HG02870 (cell line): ENCODE measurements at regions not wholly inside any gene's neighbourhood (a gene's known extent, or its start where the extent isn't known, plus 50 kb on each side); places are given as distances from the start of the nearest gene placed in this dataset.
"Not testable (repeated sequence)": the region's sequence is repeated elsewhere in the genome, so short reads cannot be mapped to it uniquely, and the experiment has no call there.

Source experiments
- ATAC-seq: cut with Tn5 transposase; IDR thresholded peaks from one replicate; pipeline ENCODE4 v1.9.1; 2021; ENCODE audit warnings: mild to moderate bottlenecking, moderate library complexity; ENCODE audit not compliant: unreplicated experiment

DNA sequence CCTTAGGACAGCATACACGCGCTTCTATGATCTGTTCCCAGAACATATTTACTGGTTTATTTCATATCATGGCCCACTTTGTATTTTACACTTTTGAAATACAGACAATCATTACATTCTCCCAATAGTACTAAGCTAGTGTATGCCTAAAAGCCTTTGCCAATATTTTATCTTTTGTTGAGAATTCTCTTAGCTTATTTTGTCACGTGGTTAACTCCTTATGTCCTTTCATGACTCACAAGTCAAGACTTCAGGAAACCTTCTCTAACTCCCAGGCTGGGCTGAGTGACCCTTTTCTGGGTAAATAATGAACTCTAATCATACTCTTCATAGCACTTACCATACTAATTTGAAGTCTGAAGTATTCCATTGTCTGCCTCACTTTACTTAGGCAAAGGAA is 444.8 kb downstream of the ZNF33B start:
- not testable (repeated sequence) for ATAC-seq

DNA sequence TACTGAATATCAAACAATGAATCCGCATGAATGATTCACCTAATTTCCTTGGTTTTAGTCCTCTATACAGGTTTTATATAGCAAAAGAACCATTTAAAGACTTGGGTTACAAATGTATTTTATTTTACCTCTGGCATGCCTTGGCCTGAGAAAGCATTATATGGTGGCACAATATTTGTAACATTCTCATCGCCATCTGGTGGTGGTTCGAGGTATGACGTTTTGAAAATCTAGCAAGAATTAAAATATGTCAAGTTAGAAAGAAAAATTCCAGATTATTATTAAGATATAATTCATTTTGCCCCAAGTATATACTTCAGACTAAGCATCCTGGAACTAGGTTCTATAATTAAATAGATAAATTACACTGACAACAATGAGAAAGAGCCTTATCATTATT is 445.9 kb downstream of the ZNF33B start:
- ATAC-seq, result not testable (repeated sequence)

DNA sequence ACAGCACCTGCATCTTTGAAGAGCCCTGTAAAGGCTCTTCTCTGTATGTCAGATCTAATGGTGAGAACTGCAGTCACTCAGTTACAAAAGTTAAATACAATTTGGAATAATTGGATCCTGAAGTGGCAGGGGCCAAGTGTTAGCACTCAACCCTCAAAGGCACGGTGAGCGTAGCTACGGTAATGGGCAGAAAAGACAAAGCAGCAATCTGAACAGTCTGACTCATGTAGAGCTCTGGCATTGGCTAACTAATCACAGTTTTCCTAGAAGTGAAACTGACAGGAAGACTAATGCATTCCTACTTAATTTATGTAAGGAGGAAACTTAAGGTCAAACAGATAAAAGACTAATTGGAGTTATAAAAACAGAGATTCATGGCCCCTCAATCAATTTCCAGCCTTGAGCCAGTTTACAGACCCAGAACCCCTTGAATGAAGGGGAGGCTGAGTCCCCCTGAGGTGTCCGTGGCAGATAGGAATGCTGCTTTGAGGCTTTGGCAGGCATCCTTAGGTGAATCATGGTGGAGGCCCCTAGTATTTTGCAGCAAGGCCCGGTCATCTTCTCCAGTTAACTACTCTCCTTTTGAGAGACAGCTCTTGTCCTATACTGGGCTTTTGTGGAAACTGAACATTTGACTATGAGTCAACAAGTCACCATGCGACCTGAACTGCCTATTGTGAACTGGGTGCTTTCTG is 450.7 kb downstream of the ZNF33B start:
- not testable (repeated sequence) for ATAC-seq

DNA sequence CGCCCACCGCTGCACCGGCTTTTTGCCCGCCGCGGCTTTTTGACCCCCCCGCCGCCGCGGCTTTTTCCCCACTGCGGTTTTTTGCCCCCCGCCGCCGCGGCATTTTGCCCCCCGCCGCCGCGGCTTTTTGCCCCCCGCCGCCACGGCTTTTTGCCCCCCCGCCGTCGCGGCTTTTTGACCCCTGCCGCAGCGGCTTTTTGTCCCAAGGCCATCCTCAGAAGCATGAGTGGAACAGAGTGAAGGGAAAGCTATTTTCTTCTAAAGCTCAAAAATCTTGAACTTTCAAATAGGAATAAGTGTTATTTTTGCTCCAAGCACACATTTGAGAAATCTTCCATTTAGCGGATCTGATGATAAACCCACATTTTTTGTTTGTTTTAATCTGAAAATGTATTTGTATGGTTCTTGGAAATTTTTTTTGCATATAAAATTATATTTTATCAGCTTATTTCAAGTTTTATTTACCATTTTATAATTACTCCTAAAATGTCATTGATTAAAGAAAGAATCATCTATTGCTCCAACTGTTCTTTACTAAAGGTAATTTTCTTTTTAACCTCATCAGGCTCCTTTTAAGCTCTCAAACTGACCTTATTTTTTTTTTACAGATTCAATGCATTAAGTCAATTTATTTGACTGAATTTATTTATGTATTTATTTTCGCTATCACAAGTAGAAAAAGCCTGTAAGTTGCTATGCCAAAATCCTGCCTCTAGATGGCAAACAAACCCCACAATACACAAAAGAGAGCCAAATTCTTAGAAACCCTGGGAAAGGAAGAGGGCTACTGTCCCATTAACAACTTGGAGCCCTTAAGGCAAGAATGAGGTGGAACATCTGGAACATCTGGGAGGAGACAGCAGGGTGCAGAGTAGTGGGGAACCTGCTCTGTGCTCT is 460.3 kb downstream of the ZNF33B start:
- not testable (repeated sequence) for ATAC-seq

DNA sequence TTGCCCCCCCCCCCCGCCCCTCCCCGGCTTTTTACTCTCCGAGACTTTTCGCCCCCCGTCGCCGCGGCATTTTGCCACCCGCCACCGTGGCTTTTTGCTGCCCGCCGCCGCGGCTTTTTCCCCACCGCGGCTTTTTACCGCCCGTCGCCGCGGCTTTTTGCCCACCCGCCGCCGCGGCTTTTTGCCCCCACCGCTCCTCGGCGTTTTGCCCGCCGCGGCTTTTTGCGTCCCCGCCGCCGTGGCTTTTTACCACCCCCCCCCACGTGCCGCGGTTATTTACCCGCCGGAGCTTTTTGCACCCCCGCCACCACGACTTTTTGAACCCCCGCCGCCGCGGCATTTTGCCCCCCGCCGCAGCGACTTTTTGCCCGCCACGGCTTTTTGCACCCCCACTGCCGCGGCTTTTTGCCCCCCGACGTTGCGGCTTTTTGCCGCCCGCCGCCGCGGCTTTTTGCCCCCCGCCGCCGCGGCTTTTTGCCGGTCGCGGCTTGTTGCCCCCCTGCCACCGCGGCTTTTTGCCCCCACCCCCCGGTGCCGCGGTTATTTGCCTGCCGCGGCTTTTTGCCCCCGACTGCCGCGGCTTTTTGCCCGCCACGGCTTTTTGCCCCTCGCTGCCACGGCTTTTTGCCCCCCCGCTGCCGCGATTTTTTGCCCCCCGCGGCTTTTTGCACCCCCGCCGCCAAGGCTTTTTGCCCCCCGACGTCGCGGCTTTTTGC is 461.1 kb downstream of the ZNF33B start:
- ATAC-seq, result no peak

DNA sequence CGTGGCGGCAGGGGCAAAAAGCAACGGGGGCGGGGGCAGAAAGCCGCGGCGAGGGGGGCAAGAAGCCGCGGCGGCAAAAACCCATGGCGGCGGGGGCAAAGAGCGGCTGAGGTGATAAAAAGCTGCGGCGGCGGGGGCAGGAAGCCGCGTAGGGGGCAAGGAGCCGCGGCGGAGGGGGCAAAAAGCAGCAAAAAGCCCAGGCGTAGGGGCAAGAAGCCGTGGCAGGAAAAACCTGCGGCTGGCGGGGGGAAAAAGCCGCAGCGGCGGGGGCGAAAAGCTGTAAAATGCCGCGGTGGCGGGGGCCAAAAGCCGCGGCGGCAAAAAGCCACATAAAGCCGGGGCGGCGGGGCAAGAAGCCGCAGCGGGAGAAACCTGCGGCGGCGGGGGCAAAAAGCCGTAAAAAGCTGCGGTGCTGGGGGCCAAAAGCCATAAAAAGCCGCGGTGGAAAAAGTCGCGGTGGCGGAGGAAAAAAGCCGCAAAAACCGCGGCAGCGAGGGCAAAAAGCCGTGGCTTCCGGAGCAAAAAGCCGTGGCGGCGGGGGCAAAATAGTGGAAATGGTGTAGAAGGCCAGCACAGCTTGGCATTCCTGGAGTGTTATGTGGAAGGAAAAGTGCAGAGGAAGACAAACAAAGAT is 487.8 kb downstream of the ZNF33B start:
- ATAC-seq, result no peak

DNA sequence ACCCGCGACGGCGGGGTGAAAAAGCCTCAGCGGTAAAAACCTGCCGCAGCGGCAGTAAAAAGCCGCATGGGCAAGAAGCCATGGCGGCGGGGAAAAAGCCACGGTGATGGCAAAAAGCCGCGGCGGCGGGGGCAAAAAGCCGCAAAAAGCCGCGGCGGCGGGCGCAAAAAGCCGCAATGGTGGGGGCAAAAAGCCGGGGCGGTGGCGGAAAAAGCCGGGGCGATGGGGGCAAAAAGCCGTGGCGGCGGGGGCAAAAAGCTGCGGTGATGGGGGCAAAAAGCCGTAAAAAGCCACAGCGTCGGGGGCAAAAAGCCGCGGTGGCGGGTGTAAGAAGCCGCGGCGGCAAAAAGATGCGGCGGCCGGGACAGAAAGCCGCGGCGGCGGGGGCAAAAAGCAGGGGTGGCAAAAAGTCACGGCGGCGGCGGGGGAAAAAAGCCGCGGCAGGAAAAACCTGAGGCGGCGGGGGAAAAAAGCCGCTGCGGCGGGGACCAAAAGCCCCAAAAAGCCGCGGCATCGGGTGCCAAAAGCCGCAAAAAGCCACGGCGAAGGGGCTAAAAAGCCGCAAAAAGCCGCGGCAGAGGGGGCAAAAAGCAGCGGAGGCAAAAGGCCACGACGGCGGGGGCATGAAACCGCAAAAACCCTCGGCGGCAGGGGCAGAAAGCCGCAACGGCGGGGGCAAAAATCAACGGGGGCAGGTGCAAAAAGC is 488.5 kb downstream of the ZNF33B start:
- no peak for ATAC-seq

DNA sequence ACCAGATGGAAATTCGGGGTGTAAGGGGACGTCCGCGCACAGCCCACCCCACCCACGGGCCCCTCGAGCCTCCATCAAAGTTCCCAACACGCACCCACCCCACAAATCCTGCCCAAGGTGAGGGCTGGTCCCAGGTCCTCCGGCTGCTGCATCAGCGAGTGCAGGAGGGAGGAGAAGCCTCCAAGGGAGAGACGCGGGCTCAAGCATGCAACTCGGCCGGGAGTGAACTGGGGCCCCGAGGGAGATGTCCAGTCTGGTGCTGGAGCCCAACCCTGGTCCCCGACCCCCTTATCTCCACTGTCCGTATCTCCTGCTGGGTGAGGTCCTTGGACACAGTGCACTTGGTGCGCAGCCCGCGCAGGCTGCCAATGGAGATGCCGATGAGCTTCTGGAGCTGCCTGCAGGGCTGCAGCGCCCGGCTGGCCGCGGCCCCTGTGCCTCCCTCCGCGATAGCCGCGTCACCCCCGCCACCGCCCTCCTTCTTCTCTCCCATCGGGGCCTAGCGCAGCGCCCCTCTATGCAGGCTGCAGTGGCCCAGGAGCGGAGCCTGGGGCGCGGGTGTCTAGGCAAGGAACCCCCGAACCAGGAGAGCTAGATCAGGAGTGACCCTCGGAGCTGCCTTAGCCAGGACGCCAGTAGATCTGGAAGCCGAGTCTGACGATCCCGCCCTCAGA is 489.2 kb downstream of the ZNF33B start:
- ATAC-seq, result no peak

DNA sequence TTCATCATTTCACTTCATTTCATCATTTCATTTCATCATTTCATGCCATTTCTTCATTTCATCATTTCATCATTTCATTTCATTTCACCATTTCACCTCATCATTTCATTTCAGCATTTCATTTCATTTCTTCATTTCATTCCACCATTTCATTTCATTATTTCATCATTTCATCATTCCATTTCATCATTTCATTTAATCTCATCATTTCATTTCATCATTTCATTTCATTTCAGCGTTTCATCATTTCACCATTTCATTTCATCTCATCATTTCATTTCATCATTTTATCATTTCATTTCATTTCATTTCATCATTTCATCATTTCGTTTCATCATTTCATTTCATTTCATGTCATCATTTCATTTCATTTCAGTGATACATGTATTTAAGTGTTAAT is 492.2 kb downstream of the ZNF33B start:
- not testable (repeated sequence) for ATAC-seq

DNA sequence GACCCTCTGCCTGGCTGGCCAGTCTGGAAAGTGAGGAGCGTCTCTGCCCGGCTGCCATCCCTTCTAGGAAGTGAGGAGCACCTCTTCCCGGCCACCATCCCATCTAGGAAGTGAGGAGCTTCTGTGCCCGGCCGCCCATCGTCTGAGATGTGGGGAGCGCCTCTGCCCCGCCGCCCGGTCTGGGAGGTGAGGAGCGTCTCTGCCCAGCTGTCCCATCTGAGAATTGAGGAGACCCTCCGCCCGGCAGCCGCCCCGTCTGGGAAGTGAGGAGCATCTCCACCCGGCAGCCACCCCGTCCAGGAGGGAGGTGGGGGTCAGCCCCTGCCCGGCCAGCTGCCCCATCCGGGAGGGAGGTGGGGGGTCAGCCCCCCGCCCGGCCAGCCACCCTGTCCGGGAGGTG is 500.3 kb downstream of the ZNF33B start:
- ATAC-seq, result not testable (repeated sequence)

DNA sequence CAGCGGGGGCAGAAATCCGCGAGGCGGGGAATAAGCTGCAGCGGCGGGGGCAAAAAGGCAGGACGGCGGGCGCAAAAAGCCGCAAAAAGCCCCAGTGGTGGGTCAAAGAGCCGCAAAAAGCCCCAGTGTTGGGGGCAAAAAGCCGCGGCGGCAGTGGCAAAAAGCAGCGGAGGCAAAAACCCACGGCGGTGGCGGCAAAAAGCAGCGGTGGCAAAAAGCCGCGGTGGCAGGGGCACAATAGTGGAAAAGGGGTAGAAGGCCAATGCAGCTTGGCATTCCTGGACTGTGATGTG is 525.3 kb downstream of the ZNF33B start:
- ATAC-seq, result no peak

DNA sequence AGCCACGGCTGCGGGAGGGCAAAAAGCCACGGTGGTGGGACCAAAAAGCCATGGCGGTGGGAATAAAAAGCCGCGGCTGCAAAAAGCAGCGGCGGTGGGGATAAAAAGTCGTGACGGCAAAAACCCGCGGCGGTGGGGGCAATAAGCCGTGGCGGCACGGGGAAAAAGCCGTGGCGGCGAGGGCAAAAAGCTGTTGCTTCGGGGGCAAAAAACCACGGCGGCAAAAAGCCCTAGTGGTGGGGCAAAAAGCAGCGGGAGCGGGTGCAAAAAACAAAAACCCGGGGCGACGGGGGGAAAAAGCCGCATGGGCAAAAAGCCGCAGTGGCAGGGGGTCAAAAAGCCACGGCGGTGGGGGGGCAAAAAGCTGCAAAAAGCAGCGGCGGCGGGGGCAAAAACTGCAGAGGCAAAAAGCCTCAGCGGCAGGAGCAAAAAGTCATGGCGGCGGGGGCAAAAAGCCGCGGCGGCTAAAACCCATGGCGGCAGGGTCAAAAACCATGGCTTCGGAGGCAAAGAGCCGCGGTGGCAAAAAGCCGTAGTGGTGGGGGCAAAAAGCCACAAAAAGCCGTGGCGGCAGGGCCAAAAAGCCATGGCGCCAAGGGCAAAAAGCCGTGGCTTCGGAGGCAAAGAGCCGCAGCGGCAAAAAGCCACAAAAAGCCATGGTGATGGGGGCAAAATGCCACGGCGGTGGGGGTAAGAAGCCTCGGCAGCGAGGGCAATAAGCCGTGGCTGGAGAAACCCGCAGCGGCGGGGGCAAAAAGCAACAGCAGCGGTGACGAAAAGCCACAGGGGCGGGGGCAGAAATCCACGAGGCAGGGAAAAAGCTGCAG is 525.8 kb downstream of the ZNF33B start:
- ATAC-seq, result no peak

DNA sequence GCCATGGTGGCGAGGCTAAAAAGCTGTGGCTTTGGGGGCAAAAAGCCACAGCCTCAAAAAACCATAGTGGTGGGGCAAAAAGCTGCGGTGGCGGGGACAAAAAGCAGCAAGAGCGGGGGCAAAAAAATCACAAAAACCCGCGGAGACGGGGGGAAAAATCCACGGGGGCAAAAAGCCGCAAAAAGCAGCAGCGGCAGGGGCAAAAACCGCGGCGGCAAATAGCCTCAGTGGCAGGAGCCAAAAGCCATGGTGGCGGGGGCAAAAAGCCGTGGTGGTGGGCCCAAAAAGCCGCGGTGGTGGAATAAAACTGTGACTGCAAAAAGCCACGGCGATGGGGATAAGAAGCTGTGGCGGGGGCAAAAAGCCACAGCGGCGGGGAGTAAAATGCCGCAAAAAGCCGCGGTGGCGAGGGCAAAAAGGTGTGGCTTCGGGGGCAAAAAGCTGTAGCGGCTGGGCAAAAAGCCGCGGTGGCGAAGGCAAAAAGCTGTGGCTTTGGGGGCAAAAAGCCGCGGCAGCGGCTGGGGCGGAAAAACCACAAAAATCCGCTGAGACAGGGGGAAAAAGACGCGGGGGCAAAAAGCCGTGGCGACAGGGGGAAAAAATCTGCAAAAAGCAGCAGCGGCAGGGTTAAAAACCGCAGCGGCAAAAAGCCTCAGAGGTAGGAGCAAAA is 526.6 kb downstream of the ZNF33B start:
- no peak for ATAC-seq

DNA sequence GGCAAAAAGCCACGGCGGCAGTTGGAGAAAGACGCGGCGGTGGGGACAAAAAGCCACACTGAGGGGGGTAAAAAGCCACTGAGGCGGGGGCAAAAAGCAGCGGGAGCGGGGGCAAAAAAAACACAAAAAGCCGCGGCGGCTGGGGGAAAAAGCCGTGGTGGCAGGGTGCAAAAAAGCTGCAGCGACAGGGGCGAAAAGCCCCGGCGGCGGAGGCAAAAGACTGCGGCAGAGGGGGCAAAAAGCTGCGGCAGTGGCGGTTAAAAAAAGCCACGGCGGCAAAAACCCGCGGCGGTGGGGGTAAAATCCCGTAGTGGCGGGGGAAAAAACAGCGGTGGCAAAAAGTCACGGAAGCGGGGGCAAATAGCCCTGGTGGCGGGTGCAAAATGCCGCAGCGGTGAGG is 527.3 kb downstream of the ZNF33B start:
- no peak for ATAC-seq
